T1000 (cell line): ENCODE measurements at regions not wholly inside any gene's neighbourhood (a gene's known extent, or its start where the extent isn't known, plus 50 kb on each side); places are given as distances from the start of the nearest gene placed in this dataset.

ENCODE experiments used
- DNase-seq: peaks from one replicate; lab custom pipeline; 2025; ENCODE audit warnings: mixed read lengths; lab: John Stamatoyannopoulos, UW

- DNase-seq: no peak
Measured at GRCh38 chr20:50242548-50242862, 51.9 kb downstream of the CEBPB start.

- no peak for DNase-seq
Measured at GRCh38 chr20:50242863-50243609, 52.4 kb downstream of the CEBPB start.

- no peak for DNase-seq
Measured at GRCh38 chr20:50243610-50244351, 53.2 kb downstream of the CEBPB start.

- DNase-seq: no peak
Measured at GRCh38 chr20:50244352-50245149, 53.9 kb downstream of the CEBPB start.

GRCh38 chr20:50245498-50246366 lies 55.1 kb downstream of the CEBPB start:
- peak; percentile 66 for DNase-seq

GRCh38 chr20:50246367-50247195 lies 56.0 kb downstream of the CEBPB start:
- DNase-seq: no peak

- DNase-seq: no peak
Measured at GRCh38 chr20:50247196-50248094, 56.8 kb downstream of the CEBPB start.

- DNase-seq: peak; percentile 45
Measured at GRCh38 chr20:50248104-50248641, 57.5 kb downstream of the CEBPB start.

GRCh38 chr20:50249447-50250388 lies 59.1 kb downstream of the CEBPB start:
- no peak for DNase-seq

- no peak for DNase-seq
Measured at GRCh38 chr20:50250679-50251382, 60.2 kb downstream of the CEBPB start.

GRCh38 chr20:50251383-50251748 lies 60.7 kb downstream of the CEBPB start:
- DNase-seq: no peak

GRCh38 chr20:50251992-50252511 lies 61.4 kb downstream of the CEBPB start:
- DNase-seq: peak; percentile 28

GRCh38 chr20:50252701-50253100 lies 62.1 kb downstream of the CEBPB start:
- DNase-seq: no peak

- no peak for DNase-seq
Measured at GRCh38 chr20:50253101-50253500, 62.5 kb downstream of the CEBPB start.

GRCh38 chr20:50254466-50255079 lies 63.9 kb downstream of the CEBPB start:
- DNase-seq: no peak

- DNase-seq: peak; percentile 53
Measured at GRCh38 chr20:50256577-50256976, 65.9 kb downstream of the CEBPB start.

- no peak for DNase-seq
Measured at GRCh38 chr20:50257860-50258259, 67.2 kb downstream of the CEBPB start.
